ENCODE measurements at regions not wholly inside any gene's neighbourhood (a gene's known extent, or its start where the extent isn't known, plus 50 kb on each side); places are given as distances from the start of the nearest gene placed in this dataset.

- H3K9me3 ChIP-seq (ENCODE audit: low read depth): no peaks in the 10 kb centered on the region
- Mint-ChIP-seq H3K9me3 (no peaks in the 10 kb centered on the region), H3K4me3 (no peak overlapping the region), H3K27me3 (ENCODE audit: insufficient read depth, low read depth) (no peaks in the 10 kb centered on the region), H3K27ac (no peak overlapping the region), H3K36me3 (no peaks in the 10 kb centered on the region), H3K4me1 (peaks cover 6% of the 10 kb centered on the region)
- no peaks in the 10 kb centered on the region for H3K36me3 ChIP-seq
- H3K4me2 ChIP-seq: no peak overlapping the region
- TF ChIP-seq EZH2 (IDR thresholded peaks at IDR 0.05): no peak
- no peak for TF ChIP-seq EZH2phosphoT487 (IDR thresholded peaks at IDR 0.05)
- no peak for TF ChIP-seq CTCF (IDR thresholded peaks at IDR 0.05)
- DNase-seq (ENCODE audit: low spot score): no peak
- H2AFZ ChIP-seq (replicated peaks): no peak overlapping the region
- no peaks in the 10 kb centered on the region for H3F3A ChIP-seq (ENCODE audit: low read depth)
- no peaks in the 10 kb centered on the region for H3K4me1 ChIP-seq
- H3K9ac ChIP-seq: no peak overlapping the region
- H3K4me3 ChIP-seq: no peak overlapping the region
- no peaks in the 10 kb centered on the region for H3K79me2 ChIP-seq (ENCODE audit: low read depth)
- no peaks in the 10 kb centered on the region for H4K20me1 ChIP-seq (ENCODE audit: low read depth)
- H3K27me3 ChIP-seq: no peaks in the 10 kb centered on the region
- no peak overlapping the region for H3K27ac ChIP-seq
These were observed 370.2 kb upstream of the E2F7 start for GRCh38 chr12:77435446-77436091.

GRCh38 chr12:77433799-77434198 is 368.4 kb upstream of the E2F7 start:
- no peaks in the 10 kb centered on the region for H3K4me1 ChIP-seq
- H3K9me3 Mint-ChIP-seq: no peaks in the 10 kb centered on the region
- no peaks in the 10 kb centered on the region for H3K4me1 Mint-ChIP-seq

GRCh38 chr12:77429426-77429825 is 364.1 kb upstream of the E2F7 start:
- no peak for TF ChIP-seq CTCF (IDR thresholded peaks at IDR 0.05)
- no peak for TF ChIP-seq EZH2phosphoT487 (IDR thresholded peaks at IDR 0.05)
- Histone ChIP-seq H3K9me3 (ENCODE audit: low read depth) (no peaks in the 10 kb centered on the region), H4K20me1 (ENCODE audit: low read depth) (no peaks in the 10 kb centered on the region), H3K79me2 (ENCODE audit: low read depth) (no peaks in the 10 kb centered on the region), H3K9ac (no peak overlapping the region), H3K27me3 (no peaks in the 10 kb centered on the region), H3K36me3 (no peaks in the 10 kb centered on the region), H2AFZ (replicated peaks) (no peak overlapping the region), H3K27ac (no peak overlapping the region), H3K4me2 (no peak overlapping the region), H3F3A (ENCODE audit: low read depth) (no peaks in the 10 kb centered on the region), H3K4me1 (no peaks in the 10 kb centered on the region), H3K4me3 (no peak overlapping the region)
- Mint-ChIP-seq H3K27me3 (ENCODE audit: insufficient read depth, low read depth) (no peaks in the 10 kb centered on the region), H3K4me1 (no peaks in the 10 kb centered on the region), H3K4me3 (no peak overlapping the region), H3K27ac (no peak overlapping the region), H3K9me3 (peaks cover 26% of the 10 kb centered on the region), H3K36me3 (peaks cover 2% of the 10 kb centered on the region)
- DNase-seq (ENCODE audit: low spot score): no peak

More at GRCh38 chr12:77433799-77434198, 368.4 kb upstream of the E2F7 start:
- Histone ChIP-seq H3K36me3 (no peaks in the 10 kb centered on the region), H3K4me3 (no peak overlapping the region), H3K9ac (no peak overlapping the region), H3K27ac (no peak overlapping the region), H4K20me1 (ENCODE audit: low read depth) (no peaks in the 10 kb centered on the region), H3K79me2 (ENCODE audit: low read depth) (no peaks in the 10 kb centered on the region), H3F3A (ENCODE audit: low read depth) (no peaks in the 10 kb centered on the region), H3K4me2 (no peak overlapping the region), H2AFZ (replicated peaks) (no peak overlapping the region), H3K27me3 (no peaks in the 10 kb centered on the region), H3K9me3 (ENCODE audit: low read depth) (no peaks in the 10 kb centered on the region)
- no peak overlapping the region for H3K4me3 Mint-ChIP-seq
- TF ChIP-seq EZH2phosphoT487 (IDR thresholded peaks at IDR 0.05): no peak
- no peak for TF ChIP-seq CTCF (IDR thresholded peaks at IDR 0.05)
- TF ChIP-seq EZH2 (IDR thresholded peaks at IDR 0.05): no peak
- no peaks in the 10 kb centered on the region for H3K36me3 Mint-ChIP-seq
- H3K27me3 Mint-ChIP-seq (ENCODE audit: insufficient read depth, low read depth): no peaks in the 10 kb centered on the region
- no peak overlapping the region for H3K27ac Mint-ChIP-seq
- DNase-seq (ENCODE audit: low spot score): no peak

Measured in neural progenitor cell (in vitro differentiated cells).